GM11168 (cell line): ENCODE measurements at regions not wholly inside any gene's neighbourhood (a gene's known extent, or its start where the extent isn't known, plus 50 kb on each side); places are given as distances from the start of the nearest gene placed in this dataset.

ENCODE experiments used
- in situ Hi-C: fragments of 300-500 bp; cut with MboI; formaldehyde crosslinking; loops from one replicate; pipeline ENCODE4 v1.12.0; 2022; ENCODE audit warnings: low sequenced_read_pairs; ENCODE audit not compliant: unreplicated experiment

- in situ Hi-C loops: loop anchor here (5.0 kb wide), 1 partner anchor 362 kb away; no protein-coding TSS in a partner anchor
Measured at GRCh38 chr16:77589071-77589765, 133.1 kb upstream of the NUDT7 start.

GRCh38 chr16:77590707-77591106 is 131.6 kb upstream of the NUDT7 start:
- in situ Hi-C loops: no loop called here

- in situ Hi-C loops: no loop called here
Measured at GRCh38 chr16:77591347-77591746, 131.0 kb upstream of the NUDT7 start.

DNA sequence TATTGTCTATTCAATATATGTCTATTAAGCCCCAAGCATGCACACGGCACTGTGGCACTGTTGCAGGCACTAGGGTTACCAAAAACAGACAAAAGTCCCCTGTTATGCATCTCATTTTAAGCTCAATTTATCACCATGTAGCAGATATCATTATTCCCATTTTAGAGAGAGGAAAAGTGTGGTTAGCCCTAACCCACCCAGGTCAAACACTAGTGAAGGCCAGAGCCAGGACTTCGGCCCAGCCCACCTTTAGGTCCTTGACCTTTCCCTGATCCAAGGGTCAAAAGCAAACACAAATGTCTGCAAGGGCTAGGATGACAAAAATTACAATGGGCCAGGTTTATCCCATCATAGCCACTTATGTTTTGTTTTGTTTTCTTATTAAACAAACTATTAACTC is 130.3 kb upstream of the NUDT7 start:
- in situ Hi-C loops: no loop called here

GRCh38 chr16:77594057-77594456 is 128.3 kb upstream of the NUDT7 start:
- in situ Hi-C loops: no loop called here

- in situ Hi-C loops: no loop called here
Measured at GRCh38 chr16:77594799-77595596, 127.3 kb upstream of the NUDT7 start.

- in situ Hi-C loops: no loop called here
Measured at GRCh38 chr16:77596261-77596660, 126.1 kb upstream of the NUDT7 start.

DNA sequence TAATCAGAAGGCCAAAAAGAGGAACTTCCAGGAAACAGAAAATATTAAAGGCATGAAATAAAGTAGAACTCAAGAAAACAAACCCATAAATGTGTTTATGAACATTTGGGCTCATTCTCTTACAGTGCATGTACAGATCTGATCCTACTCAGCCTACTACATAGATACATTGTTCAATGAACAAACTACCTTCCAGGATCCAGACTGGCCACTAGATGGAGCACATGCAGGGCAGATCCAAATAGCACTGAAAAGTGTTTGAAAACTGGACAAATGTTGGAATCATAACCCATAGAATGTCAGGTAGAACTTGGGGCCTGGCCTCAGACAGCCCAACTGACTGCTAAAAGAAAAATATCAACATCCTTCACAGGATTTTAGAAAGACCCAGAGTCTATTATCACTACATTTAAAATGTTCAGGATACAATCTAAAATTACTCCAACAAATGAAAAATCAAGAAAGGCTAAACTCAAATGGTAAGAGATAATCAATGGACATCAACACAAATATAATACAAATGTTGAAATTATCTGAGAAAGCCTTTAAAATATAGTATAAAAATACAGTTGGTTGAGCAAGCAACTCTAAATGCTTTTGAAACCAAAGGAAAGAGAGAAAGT is 122.4 kb upstream of the NUDT7 start:
- in situ Hi-C loops: no loop called here

GRCh38 chr16:77600555-77600954 is 121.8 kb upstream of the NUDT7 start:
- in situ Hi-C loops: no loop called here

DNA sequence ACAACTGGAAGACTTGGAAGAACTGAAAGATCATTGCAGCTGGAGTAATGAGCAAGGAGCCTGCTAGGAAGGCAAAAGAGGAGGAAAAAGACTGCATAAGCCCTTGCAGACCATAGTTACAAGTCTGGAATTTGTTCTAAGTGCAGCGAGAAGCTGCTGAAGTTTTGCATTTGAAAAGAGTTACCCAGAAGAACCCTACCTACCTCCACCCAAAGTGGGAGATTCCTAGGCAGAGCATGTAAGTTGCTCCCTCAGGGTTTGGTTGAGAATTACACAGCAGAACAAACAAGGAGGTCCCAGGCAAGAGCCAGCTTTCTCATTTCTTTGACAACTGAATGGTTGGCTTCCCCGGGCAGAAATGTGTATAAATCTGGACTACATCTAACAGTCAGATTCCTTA is 118.7 kb upstream of the NUDT7 start:
- in situ Hi-C loops: no loop called here

DNA sequence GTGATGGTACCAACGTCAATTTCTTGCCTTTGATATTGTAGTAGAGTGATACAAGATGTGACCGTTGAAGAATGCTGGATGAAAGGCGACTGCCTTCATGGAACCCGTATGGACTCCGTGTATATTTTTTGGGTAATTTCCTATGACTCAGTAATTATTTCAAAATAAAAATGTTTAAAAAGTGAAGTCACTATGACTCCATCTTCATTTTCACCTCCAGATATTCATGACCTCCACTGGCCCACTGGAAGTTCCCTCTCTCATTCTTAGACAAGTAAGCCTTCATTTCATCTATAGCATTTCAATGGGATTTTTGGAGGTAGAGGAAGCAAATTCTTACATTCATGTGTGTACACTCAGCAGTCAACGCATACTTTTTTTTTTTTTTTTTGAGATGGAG is 111.8 kb upstream of the NUDT7 start:
- in situ Hi-C loops: no loop called here

- in situ Hi-C loops: no loop called here
Measured at GRCh38 chr16:77611386-77611785, 110.9 kb upstream of the NUDT7 start.

- in situ Hi-C loops: no loop called here
Measured at GRCh38 chr16:77612596-77612995, 109.7 kb upstream of the NUDT7 start.

- in situ Hi-C loops: no loop called here
Measured at GRCh38 chr16:77613095-77613494, 109.2 kb upstream of the NUDT7 start.

GRCh38 chr16:77617553-77617952 is 104.8 kb upstream of the NUDT7 start:
- in situ Hi-C loops: no loop called here

DNA sequence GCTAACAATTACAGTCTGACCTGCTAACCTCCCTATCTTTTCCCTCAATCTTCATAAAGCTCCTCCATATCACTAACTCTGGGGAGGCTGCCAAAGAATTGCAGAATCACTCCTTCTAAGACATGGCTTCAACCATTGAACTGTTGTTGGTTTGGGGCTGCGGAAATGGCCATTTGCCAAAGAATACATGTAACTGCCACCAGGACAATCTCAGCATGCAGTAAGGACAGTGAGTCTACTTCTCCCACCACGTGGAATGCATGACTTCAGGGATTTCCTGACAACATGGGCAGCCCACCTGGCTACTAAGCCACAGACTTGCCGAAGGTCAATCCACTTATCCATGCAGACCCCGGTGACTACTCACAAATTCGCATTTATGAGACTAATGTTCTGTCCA is 104.3 kb upstream of the NUDT7 start:
- in situ Hi-C loops: no loop called here

DNA sequence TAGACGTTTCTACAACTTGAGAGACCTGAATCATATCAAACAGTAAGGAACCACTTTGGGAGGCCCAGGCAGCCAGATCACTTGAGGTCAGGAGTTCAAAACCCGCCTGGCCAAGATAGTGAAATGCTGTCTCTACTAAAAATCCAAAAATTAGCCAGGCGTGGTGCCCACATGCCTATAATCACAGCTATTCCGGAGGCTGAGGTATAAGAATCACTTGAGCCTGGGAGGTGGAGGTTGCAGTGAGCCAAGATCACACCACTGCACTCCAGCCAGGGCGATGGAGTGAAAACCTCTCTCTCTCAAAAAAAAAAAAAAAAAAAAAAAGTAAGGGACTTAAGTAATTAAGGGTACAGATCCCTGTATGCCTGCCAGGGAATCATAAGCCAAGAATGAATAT is 103.4 kb upstream of the NUDT7 start:
- in situ Hi-C loops: no loop called here

DNA sequence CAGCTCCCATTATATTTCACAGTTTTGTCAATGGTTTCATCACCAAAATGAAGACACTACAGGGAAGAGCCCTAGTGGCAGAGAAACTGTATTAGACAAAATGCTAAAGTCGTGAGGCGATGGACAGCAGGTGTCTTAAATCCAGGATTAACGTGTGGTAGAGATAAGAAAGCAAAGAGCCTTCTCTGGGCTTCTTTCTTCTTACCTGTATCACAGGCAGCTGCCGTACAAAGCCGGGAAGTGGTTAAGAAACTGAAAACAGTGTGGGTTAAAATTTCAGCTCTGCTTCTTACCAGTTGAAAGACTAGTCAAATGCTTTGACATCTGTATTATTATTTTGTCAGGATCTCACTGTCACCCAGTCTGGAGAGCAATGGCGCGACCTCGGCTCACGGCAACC is 98.2 kb upstream of the NUDT7 start:
- in situ Hi-C loops: no loop called here

DNA sequence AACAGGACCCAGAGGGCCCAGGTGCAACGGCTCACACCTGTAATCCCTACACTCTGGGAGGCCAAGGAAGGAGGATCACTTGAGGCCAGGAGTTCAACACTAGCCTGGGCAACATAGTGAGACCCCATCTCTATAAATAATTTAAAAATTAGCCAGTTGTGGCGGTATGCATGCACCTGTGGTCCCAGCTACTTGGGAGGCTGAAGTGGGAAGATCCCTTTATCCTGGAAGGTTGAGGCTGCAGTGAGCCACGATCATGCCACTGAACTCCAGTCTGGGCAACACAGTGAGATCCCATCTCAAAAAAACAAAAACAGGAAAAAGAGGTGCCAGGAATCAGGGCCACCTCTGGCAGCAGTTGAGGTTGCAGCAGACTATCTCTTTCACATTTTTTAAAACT is 85.7 kb upstream of the NUDT7 start:
- in situ Hi-C loops: no loop called here

DNA sequence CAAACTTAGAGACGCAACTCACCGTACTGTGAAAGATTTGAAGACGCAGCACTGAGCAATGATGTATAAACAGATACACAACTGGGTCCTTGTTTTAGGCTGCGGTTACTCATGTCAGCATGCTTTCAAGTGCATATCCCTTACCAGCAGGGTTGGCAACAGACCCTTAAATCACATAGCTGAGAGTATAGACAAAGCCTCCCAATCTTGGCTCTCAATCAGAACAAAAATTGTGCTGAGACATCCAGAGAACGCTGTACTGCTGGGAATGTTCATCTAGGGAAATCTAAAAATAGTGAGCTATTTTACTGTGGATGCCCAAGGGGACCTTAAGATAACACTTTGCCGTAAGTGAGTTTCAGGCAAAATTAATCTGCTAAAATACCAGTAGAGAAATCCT is 84.4 kb upstream of the NUDT7 start:
- in situ Hi-C loops: no loop called here

DNA sequence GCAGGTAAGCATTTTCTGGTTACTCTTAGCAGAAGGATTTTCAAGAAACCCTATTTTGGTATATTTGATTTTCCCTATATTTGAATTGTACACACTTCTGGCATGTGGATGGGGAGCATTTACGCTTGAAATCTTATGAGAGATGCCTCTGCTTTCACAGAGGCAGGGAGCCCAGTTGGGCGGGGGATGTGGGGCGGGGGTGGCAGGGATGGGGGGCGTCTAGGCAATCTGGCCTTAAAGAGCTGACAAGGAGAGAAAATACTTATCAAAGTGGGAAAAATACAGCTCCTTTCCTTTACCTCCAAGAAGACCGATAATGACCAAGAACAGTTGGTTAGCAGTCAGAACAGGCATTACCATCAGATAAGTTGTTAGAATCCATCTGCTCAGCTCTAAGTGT is 79.1 kb upstream of the NUDT7 start:
- in situ Hi-C loops: no loop called here
